GM13977 (cell line): ENCODE measurements at regions not wholly inside any gene's neighbourhood (a gene's known extent, or its start where the extent isn't known, plus 50 kb on each side); places are given as distances from the start of the nearest gene placed in this dataset.

Experiments
- DNase-seq: peaks from one replicate; pipeline ENCODE4 v3.0.0; 2012; ENCODE audit warnings: low spot score
- in situ Hi-C: fragments of 300-500 bp; cut with MboI; formaldehyde crosslinking; loops from one replicate; pipeline ENCODE4 v1.12.0; 2022; ENCODE audit warnings: low sequenced_read_pairs, low pct_unique_long_range_greater_than_20kb, mixed read lengths, inconsistent platforms; ENCODE audit not compliant: unreplicated experiment
- TF ChIP-seq, protein P1 (sequence below): IDR thresholded peaks from 2 replicates; pipeline ENCODE4 v1.5.1; 2012; ENCODE audit warnings: mild to moderate bottlenecking, control low read depth; ENCODE audit not compliant: insufficient read depth; ENCODE audit errors: extremely low read depth, missing control alignments

DNA sequence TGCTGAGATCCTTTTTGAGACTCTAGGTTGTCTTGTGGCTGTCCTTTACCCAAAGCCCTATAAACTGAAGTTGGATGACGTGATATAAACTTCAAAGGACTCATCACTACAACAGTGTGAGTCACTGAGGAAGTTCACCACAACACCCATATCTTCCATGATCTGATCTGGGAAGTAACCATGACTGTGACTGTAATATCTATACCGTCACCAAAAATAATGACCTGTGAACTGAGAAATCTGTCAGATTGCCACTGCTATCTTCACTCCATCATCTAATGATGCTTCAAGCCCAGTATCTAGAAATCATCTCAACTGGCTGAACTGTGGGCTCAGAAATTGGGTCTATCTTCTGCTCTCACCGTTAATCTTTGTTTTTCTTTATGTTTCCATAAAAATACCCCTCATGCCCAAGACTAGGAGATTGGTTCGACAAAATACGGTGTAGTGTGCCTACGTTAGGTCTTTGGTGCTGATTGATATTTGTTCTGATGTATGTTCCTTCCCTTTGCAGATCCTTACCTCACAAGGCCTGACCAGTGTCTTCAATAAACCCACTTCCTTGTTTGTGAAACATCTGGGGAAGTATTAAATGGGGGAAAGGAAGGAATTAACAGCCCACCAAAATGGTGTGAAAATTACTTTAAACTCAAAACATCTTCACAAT lies 78.2 kb downstream of the MYL12B start:
- TF ChIP-seq, protein P1, sequence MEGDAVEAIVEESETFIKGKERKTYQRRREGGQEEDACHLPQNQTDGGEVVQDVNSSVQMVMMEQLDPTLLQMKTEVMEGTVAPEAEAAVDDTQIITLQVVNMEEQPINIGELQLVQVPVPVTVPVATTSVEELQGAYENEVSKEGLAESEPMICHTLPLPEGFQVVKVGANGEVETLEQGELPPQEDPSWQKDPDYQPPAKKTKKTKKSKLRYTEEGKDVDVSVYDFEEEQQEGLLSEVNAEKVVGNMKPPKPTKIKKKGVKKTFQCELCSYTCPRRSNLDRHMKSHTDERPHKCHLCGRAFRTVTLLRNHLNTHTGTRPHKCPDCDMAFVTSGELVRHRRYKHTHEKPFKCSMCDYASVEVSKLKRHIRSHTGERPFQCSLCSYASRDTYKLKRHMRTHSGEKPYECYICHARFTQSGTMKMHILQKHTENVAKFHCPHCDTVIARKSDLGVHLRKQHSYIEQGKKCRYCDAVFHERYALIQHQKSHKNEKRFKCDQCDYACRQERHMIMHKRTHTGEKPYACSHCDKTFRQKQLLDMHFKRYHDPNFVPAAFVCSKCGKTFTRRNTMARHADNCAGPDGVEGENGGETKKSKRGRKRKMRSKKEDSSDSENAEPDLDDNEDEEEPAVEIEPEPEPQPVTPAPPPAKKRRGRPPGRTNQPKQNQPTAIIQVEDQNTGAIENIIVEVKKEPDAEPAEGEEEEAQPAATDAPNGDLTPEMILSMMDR, result no peak
- DNase-seq, result no peak
- in situ Hi-C loops, result no loop called here

DNA sequence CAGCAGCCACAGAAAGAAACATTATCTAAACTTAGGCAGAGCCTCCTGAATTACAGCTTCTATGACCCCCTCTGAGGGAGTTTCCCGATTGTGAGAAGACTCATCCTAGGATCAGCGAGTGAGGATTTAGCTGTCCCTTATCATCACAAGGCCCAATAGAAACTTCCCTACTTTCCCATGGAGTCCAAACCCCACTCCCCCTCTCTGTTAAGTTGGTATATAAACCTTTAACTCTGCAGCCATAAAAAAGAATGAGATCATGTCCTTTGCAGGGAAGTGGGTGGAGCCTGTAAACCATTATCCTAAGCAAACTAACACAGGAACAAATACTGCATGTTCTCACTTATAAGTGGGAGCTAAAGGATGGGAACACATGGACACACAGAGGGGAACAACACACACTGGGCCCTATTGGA lies 78.8 kb downstream of the MYL12B start:
- DNase-seq, result no peak
- in situ Hi-C loops, result no loop called here
- TF ChIP-seq, protein P1, result no peak

DNA sequence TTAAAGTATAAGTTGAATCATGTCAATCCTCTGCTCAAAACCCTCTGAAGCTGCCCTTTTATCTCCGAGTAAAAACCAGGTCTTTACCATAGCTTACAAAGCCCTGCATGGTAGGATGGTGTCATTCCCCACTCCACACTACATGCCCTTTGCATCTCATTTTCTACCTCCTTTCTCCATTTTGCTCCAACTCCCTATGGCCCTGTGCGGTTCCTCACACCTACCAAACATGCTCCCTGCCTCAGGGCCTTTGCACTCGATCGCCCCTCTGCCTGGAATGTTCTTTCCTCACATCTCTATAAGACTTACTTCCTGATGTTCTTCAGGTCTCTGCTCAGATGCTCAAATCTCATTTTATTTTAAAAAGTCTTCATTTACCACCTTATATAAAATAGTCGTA lies 80.7 kb downstream of the MYL12B start:
- no peak for DNase-seq
- TF ChIP-seq, protein P1, result no peak
- in situ Hi-C loops, result no loop called here

DNA sequence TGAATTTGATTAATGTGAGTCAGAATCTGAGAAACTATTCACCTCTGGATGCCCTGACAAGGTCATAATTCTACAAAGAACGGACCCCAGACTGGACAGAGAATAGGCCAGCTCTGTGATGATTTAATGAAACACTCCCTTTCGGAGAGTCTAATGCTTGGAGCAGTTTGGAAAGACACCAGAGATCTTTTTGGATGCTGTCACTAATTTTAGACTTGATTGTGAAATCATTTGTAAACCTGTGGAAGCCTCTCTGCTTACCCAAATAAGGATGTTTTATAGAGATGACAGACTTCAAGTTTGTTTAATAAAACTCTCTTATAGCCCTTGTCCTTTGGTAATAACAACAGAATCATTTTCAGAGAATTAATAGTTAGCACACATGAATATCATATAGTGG lies 83.5 kb downstream of the MYL12B start:
- no peak for DNase-seq
- TF ChIP-seq, protein P1, result no peak
- in situ Hi-C loops, result no loop called here

DNA sequence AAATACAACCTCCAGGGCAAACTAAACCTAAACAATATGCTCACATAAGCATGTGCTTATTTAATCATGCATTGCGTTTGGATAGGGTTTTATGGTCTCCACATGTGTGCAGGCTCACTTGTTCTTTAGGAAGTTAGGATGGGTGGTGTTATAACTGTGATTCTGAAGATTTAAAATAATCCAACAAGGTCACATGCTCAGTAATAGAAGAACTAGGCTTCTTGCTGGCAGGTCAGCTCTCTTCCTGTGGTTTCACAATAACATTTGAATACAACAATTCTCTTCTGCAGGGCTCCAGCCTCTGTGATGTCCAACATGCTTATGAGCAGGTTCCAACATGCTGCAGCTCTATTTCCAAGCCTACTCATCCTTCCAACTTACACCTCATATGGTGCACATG lies 84.0 kb downstream of the MYL12B start:
- DNase-seq, result no peak
- in situ Hi-C loops, result no loop called here
- TF ChIP-seq, protein P1, result no peak

DNA sequence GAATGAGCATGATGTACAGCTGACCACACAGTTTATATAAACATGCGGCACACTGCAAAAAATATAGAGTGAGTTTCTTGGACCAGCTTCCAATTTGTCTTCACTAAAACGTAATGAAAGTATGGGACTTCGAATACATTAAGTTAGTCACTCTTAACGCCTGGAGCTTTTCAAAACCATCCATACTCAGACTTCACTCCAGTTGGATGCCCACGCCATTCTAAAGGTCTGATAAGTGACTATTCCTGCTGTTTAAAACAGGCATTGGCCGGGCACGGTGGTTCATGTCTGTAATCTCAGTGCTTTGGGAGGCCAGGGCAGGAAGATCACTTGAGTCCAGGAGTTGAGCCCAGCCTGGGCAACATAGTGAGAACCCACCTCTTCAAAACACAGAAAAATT lies 84.6 kb downstream of the MYL12B start:
- in situ Hi-C loops, result no loop called here
- TF ChIP-seq, protein P1, result no peak
- DNase-seq, result no peak
